ENCODE measurements at regions not wholly inside any gene's neighbourhood (a gene's known extent, or its start where the extent isn't known, plus 50 kb on each side); places are given as distances from the start of the nearest gene placed in this dataset.

DNA sequence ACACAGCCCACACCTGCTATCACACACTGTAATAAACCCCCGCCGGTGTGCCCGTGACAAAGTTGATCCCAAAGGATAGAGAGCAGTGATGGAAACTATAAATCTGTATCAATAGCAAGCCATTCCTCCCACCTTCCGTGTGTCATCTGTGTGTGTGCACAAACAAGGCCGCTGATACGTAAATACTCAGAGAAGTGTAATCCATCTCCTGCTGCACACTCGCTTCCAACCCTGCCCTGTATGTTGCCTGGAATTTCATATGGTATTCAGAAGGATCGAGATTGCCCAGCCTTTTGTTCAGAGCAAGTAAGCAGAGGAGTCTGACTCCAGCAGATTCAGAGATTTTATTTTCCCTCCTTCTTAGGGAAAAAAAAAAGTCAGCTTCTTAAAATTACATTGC, 581.1 kb upstream of the ZFHX3 start:
- TF ChIP-seq MAFK (IDR thresholded peaks at IDR 0.05; ENCODE audit: low read depth, low read length) (no peak), POLR2A (IDR thresholded peaks at IDR 0.05; ENCODE audit: control extremely low read depth in 1 of 2, low read depth in 2 of 2, low read length in 2 of 2) (no peak), EP300 (IDR thresholded peaks at IDR 0.05; ENCODE audit: borderline replicate concordance in 1 of 2, low read depth in 2 of 2, low read length in 2 of 2) (no peak), SIN3A (conservative IDR thresholded peaks at IDR 0.05 in 1 of 2, IDR thresholded peaks at IDR 0.05 in 1 of 2; ENCODE audit: low read depth in 1 of 2, low read length in 2 of 2) (no peak), RBBP5 (IDR thresholded peaks at IDR 0.05; ENCODE audit: borderline replicate concordance, low read depth, low read length) (no peak), GABPA (IDR thresholded peaks at IDR 0.05; ENCODE audit: borderline replicate concordance, insufficient read depth, low read length) (no peak), EZH2 (IDR thresholded peaks at IDR 0.05; ENCODE audit: low read depth, low read length, severe bottlenecking) (no peak)
- TF ChIP-seq, protein P1, sequence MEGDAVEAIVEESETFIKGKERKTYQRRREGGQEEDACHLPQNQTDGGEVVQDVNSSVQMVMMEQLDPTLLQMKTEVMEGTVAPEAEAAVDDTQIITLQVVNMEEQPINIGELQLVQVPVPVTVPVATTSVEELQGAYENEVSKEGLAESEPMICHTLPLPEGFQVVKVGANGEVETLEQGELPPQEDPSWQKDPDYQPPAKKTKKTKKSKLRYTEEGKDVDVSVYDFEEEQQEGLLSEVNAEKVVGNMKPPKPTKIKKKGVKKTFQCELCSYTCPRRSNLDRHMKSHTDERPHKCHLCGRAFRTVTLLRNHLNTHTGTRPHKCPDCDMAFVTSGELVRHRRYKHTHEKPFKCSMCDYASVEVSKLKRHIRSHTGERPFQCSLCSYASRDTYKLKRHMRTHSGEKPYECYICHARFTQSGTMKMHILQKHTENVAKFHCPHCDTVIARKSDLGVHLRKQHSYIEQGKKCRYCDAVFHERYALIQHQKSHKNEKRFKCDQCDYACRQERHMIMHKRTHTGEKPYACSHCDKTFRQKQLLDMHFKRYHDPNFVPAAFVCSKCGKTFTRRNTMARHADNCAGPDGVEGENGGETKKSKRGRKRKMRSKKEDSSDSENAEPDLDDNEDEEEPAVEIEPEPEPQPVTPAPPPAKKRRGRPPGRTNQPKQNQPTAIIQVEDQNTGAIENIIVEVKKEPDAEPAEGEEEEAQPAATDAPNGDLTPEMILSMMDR (IDR thresholded peaks at IDR 0.05; ENCODE audit: control extremely low read depth in 1 of 3, insufficient read depth in 1 of 3, low read depth in 1 of 3, low read length in 3 of 3), result no peak
- TF ChIP-seq, protein P2, sequence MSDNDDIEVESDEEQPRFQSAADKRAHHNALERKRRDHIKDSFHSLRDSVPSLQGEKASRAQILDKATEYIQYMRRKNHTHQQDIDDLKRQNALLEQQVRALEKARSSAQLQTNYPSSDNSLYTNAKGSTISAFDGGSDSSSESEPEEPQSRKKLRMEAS (IDR thresholded peaks at IDR 0.05), result no peak

Measured in H1 (cell line).